SKM-1 treated with dmso at 0.1 percent for 144 hours (cell line): ENCODE measurements at regions not wholly inside any gene's neighbourhood (a gene's known extent, or its start where the extent isn't known, plus 50 kb on each side); places are given as distances from the start of the nearest gene placed in this dataset.

Experiments used
- DNase-seq: peaks from one replicate; lab custom pipeline; 2025; ENCODE audit not compliant: unreplicated experiment; lab: John Stamatoyannopoulos, UW

- no peak for DNase-seq
Measured at GRCh38 chr12:47561746-47562145, 144.1 kb downstream of the RPAP3 start.

- peak; percentile 39 for DNase-seq
Measured at GRCh38 chr12:47560415-47560814, 145.4 kb downstream of the RPAP3 start.

- no peak for DNase-seq
Measured at GRCh38 chr12:47558625-47559345, 147.0 kb downstream of the RPAP3 start.

- no peak for DNase-seq
Measured at GRCh38 chr12:47557386-47557785, 148.4 kb downstream of the RPAP3 start.

- DNase-seq: no peak
Measured at GRCh38 chr12:47556261-47557030, 149.4 kb downstream of the RPAP3 start.

- DNase-seq: no peak
Measured at GRCh38 chr12:47554046-47554653, 151.7 kb downstream of the RPAP3 start.

GRCh38 chr12:47553266-47553665 lies 152.6 kb downstream of the RPAP3 start:
- no peak for DNase-seq

GRCh38 chr12:47551426-47551851 lies 154.4 kb downstream of the RPAP3 start:
- no peak for DNase-seq

GRCh38 chr12:47549258-47549657 lies 156.6 kb downstream of the RPAP3 start:
- DNase-seq: no peak

- DNase-seq: no peak
Measured at GRCh38 chr12:47548401-47548800, 157.4 kb downstream of the RPAP3 start.

GRCh38 chr12:47547077-47547476 lies 158.8 kb downstream of the RPAP3 start:
- DNase-seq: no peak

- DNase-seq: no peak
Measured at GRCh38 chr12:47545938-47546609, 159.8 kb downstream of the RPAP3 start.

- DNase-seq: no peak
Measured at GRCh38 chr12:47534695-47535094, 171.1 kb downstream of the RPAP3 start.

- DNase-seq: no peak
Measured at GRCh38 chr12:47530050-47530449, 175.8 kb downstream of the RPAP3 start.

GRCh38 chr12:47527816-47528215 lies 178.0 kb downstream of the RPAP3 start:
- no peak for DNase-seq

GRCh38 chr12:47520029-47520428 lies 185.8 kb downstream of the RPAP3 start:
- no peak for DNase-seq

- no peak for DNase-seq
Measured at GRCh38 chr12:47517122-47517521, 188.7 kb downstream of the RPAP3 start.

- DNase-seq: no peak
Measured at GRCh38 chr12:47509398-47509851, 196.4 kb downstream of the RPAP3 start.

GRCh38 chr12:47507221-47507620 lies 198.6 kb downstream of the RPAP3 start:
- DNase-seq: no peak

GRCh38 chr12:47504775-47505446 lies 200.9 kb downstream of the RPAP3 start:
- DNase-seq: no peak

GRCh38 chr12:47493801-47494200 lies 212.0 kb downstream of the RPAP3 start:
- DNase-seq: no peak
